ENCODE measurements at regions not wholly inside any gene's neighbourhood (a gene's known extent, or its start where the extent isn't known, plus 50 kb on each side); places are given as distances from the start of the nearest gene placed in this dataset.
"Not testable (repeated sequence)": the region's sequence is repeated elsewhere in the genome, so short reads cannot be mapped to it uniquely, and the experiment has no call there.

DNA sequence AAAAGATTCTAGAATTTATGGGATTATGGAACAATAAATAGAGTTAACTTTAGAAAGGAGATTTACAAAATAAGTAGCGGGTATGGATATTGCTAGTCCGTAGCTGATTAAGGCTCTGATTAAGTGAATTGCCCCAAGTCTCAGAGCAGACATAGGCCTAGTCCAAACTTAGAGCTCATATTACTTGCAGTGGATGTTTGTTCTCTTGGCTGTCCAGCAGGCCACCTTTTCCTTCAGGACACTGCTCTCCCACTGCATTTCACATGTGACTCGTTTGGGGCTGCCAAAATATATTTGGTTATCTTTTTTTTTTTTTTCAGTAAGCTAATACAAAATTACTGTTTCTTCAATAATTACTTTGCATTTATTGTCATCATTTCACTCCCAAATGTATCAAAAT lies 76.6 kb downstream of the ARRDC3 start:
- H3K4me3 ChIP-seq (ENCODE audit: control insufficient read depth in 2 of 3, extremely low read depth in 1 of 3, insufficient read depth in 2 of 3, low read depth in 1 of 3, low read length in 3 of 3): no peak overlapping the region
- dilution Hi-C loops (cut with MboI; ENCODE audit: extremely low pct_ligation_motif_present, low sequenced_read_pairs): no loop called here
- H3K4me1 ChIP-seq (ENCODE audit: control insufficient read depth, extremely low read depth, insufficient read depth, low read length): peaks cover 13% of the 10 kb centered on the region
- no peak for DNase-seq (ENCODE audit: low read depth, low spot score)
- no peaks in the 10 kb centered on the region for H3K36me3 ChIP-seq (ENCODE audit: control insufficient read depth in 2 of 2, extremely low read depth in 1 of 2, insufficient read depth in 2 of 2, low read length in 2 of 2)
- H3K79me2 ChIP-seq (ENCODE audit: control insufficient read depth, insufficient read depth, low read length): no peaks in the 10 kb centered on the region
- no peaks in the 10 kb centered on the region for H3K9me3 ChIP-seq (ENCODE audit: control insufficient read depth, low read depth, low read length)
- H3K27me3 ChIP-seq (ENCODE audit: control insufficient read depth, extremely low read depth, insufficient read depth, low read length): no peaks in the 10 kb centered on the region
- no peak overlapping the region for H2AFZ ChIP-seq (ENCODE audit: control insufficient read depth, low read length)
- H3K9ac ChIP-seq (ENCODE audit: control insufficient read depth, extremely low read depth, insufficient read depth, low read length): no peak overlapping the region
- FAIRE-seq: no peak
- H3K27ac ChIP-seq (ENCODE audit: control insufficient read depth, insufficient read depth, low read length): no peak overlapping the region
- peaks cover 2% of the 10 kb centered on the region for H3K9me1 ChIP-seq (ENCODE audit: control insufficient read depth, extremely low read depth, insufficient read depth, low read length)
- H4K20me1 ChIP-seq (ENCODE audit: control insufficient read depth, extremely low read depth, insufficient read depth, low read length): no peaks in the 10 kb centered on the region
- H3K4me2 ChIP-seq (ENCODE audit: control insufficient read depth, extremely low read depth, insufficient read depth, low read depth, low read length): no peak overlapping the region
- TF ChIP-seq, protein P1, sequence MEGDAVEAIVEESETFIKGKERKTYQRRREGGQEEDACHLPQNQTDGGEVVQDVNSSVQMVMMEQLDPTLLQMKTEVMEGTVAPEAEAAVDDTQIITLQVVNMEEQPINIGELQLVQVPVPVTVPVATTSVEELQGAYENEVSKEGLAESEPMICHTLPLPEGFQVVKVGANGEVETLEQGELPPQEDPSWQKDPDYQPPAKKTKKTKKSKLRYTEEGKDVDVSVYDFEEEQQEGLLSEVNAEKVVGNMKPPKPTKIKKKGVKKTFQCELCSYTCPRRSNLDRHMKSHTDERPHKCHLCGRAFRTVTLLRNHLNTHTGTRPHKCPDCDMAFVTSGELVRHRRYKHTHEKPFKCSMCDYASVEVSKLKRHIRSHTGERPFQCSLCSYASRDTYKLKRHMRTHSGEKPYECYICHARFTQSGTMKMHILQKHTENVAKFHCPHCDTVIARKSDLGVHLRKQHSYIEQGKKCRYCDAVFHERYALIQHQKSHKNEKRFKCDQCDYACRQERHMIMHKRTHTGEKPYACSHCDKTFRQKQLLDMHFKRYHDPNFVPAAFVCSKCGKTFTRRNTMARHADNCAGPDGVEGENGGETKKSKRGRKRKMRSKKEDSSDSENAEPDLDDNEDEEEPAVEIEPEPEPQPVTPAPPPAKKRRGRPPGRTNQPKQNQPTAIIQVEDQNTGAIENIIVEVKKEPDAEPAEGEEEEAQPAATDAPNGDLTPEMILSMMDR (optimal IDR thresholded peaks at IDR 0.05 in 1 of 3, IDR thresholded peaks at IDR 0.05 in 1 of 3, conservative IDR thresholded peaks at IDR 0.05 in 1 of 3; ENCODE audit: extremely low read depth in 1 of 3, insufficient read depth in 2 of 3, low read length in 3 of 3): no peak
- TF ChIP-seq EZH2 (IDR thresholded peaks at IDR 0.05; ENCODE audit: low read length): no peak

DNA sequence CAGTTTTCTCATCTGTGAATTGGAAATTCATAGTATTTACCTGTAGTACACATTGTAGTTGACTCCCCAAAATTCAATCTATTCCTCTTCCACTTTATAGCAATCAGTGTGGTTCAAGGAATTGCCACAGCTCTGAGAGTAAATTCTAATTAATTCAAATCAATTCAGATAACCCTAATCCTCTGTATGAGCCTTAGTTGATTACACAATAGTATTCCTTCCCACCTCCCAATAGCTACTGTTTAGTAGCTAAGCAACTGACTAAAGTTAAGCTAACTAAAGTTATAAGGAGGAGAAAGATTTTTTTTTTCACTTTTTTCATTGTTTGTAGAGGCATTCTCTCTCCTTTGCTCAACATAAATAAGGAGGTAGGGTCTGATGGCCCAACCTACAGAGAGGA lies 77.5 kb downstream of the ARRDC3 start:
- no peak for DNase-seq (ENCODE audit: low read depth, low spot score)
- Histone ChIP-seq H2AFZ (ENCODE audit: control insufficient read depth, low read length) (no peak overlapping the region), H3K4me1 (ENCODE audit: control insufficient read depth, extremely low read depth, insufficient read depth, low read length) (peaks cover 7% of the 10 kb centered on the region), H3K4me2 (ENCODE audit: control insufficient read depth, extremely low read depth, insufficient read depth, low read depth, low read length) (no peak overlapping the region), H3K36me3 (ENCODE audit: control insufficient read depth in 2 of 2, extremely low read depth in 1 of 2, insufficient read depth in 2 of 2, low read length in 2 of 2) (no peaks in the 10 kb centered on the region), H3K4me3 (ENCODE audit: control insufficient read depth in 2 of 3, extremely low read depth in 1 of 3, insufficient read depth in 2 of 3, low read depth in 1 of 3, low read length in 3 of 3) (no peak overlapping the region), H3K27me3 (ENCODE audit: control insufficient read depth, extremely low read depth, insufficient read depth, low read length) (no peaks in the 10 kb centered on the region), H3K9ac (ENCODE audit: control insufficient read depth, extremely low read depth, insufficient read depth, low read length) (no peak overlapping the region), H3K9me3 (ENCODE audit: control insufficient read depth, low read depth, low read length) (no peaks in the 10 kb centered on the region), H3K79me2 (ENCODE audit: control insufficient read depth, insufficient read depth, low read length) (no peaks in the 10 kb centered on the region), H3K9me1 (ENCODE audit: control insufficient read depth, extremely low read depth, insufficient read depth, low read length) (no peaks in the 10 kb centered on the region), H3K27ac (ENCODE audit: control insufficient read depth, insufficient read depth, low read length) (no peak overlapping the region), H4K20me1 (ENCODE audit: control insufficient read depth, extremely low read depth, insufficient read depth, low read length) (no peaks in the 10 kb centered on the region)
- dilution Hi-C loops (cut with MboI; ENCODE audit: extremely low pct_ligation_motif_present, low sequenced_read_pairs): no loop called here
- no peak for FAIRE-seq
- TF ChIP-seq EZH2 (IDR thresholded peaks at IDR 0.05; ENCODE audit: low read length): no peak
- TF ChIP-seq, protein P1 (optimal IDR thresholded peaks at IDR 0.05 in 1 of 3, IDR thresholded peaks at IDR 0.05 in 1 of 3, conservative IDR thresholded peaks at IDR 0.05 in 1 of 3; ENCODE audit: extremely low read depth in 1 of 3, insufficient read depth in 2 of 3, low read length in 3 of 3): no peak

DNA sequence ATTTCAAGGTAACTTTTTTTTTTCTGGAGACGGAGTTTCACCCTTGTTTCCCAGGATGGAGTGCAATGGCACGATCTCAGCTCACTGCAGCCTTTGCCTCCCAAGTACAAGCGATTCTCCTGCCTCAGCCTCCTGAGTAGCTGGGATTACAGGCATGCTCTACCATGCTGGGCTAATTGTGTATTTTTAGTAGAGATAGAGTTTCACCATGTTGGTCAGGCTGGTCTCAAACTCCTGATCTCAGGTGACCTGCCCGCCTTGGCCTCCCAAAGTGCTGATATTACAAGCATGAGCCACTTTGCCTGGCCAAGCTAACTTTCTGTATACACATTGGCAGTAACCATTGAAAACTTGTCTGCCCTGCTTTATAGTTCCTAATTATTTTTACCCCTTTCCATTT lies 79.1 kb downstream of the ARRDC3 start:
- FAIRE-seq; H4K20me1 ChIP-seq (ENCODE audit: control insufficient read depth, extremely low read depth, insufficient read depth, low read length); H3K4me1 ChIP-seq (ENCODE audit: control insufficient read depth, extremely low read depth, insufficient read depth, low read length); DNase-seq (ENCODE audit: low read depth, low spot score); H3K4me3 ChIP-seq (ENCODE audit: control insufficient read depth in 2 of 3, extremely low read depth in 1 of 3, insufficient read depth in 2 of 3, low read depth in 1 of 3, low read length in 3 of 3); H3K9me3 ChIP-seq (ENCODE audit: control insufficient read depth, low read depth, low read length); H3K79me2 ChIP-seq (ENCODE audit: control insufficient read depth, insufficient read depth, low read length); H3K9ac ChIP-seq (ENCODE audit: control insufficient read depth, extremely low read depth, insufficient read depth, low read length); H3K9me1 ChIP-seq (ENCODE audit: control insufficient read depth, extremely low read depth, insufficient read depth, low read length); dilution Hi-C loops (cut with MboI; ENCODE audit: extremely low pct_ligation_motif_present, low sequenced_read_pairs); H3K36me3 ChIP-seq (ENCODE audit: control insufficient read depth in 2 of 2, extremely low read depth in 1 of 2, insufficient read depth in 2 of 2, low read length in 2 of 2); H3K4me2 ChIP-seq (ENCODE audit: control insufficient read depth, extremely low read depth, insufficient read depth, low read depth, low read length); H3K27me3 ChIP-seq (ENCODE audit: control insufficient read depth, extremely low read depth, insufficient read depth, low read length); H3K27ac ChIP-seq (ENCODE audit: control insufficient read depth, insufficient read depth, low read length); H2AFZ ChIP-seq (ENCODE audit: control insufficient read depth, low read length): not testable (repeated sequence)
